ENCODE measurements at regions not wholly inside any gene's neighbourhood (a gene's known extent, or its start where the extent isn't known, plus 50 kb on each side); places are given as distances from the start of the nearest gene placed in this dataset.

- TF ChIP-seq CTCF (IDR thresholded peaks at IDR 0.05; ENCODE audit: poor library complexity), result no peak
- TF ChIP-seq EZH2phosphoT487 (IDR thresholded peaks at IDR 0.05; ENCODE audit: low read depth, severe bottlenecking, unreplicated experiment), result no peak
These were observed 182.5 kb downstream of the MAFB start for GRCh38 chr20:40506537-40506939.
